Caco-2 (cell line): ENCODE measurements at regions not wholly inside any gene's neighbourhood (a gene's known extent, or its start where the extent isn't known, plus 50 kb on each side); places are given as distances from the start of the nearest gene placed in this dataset.
A peak's percentile ranks its signal among the peaks of the same experiment; 100 is the strongest.

Experiments
- BruUV-seq: library from RNA; stranded (reverse); fragments of 400-500 nt; replicated peaks from 2 replicates; lab custom pipeline; 2021; lab: Mats Ljungman, UMichigan
- CTCF ChIA-PET: fragments of 300-600 bp; sonication (Branson Sonifier 250); formaldehyde crosslinking; loops from one replicate; lab custom pipeline; 2022; ENCODE audit warnings: antibody characterized with exemption; lab: Charles Lee
- POLR2A ChIA-PET: fragments of 300-600 bp; sonication (Branson Sonifier 250); formaldehyde crosslinking; loops from one replicate; lab custom pipeline; 2022; ENCODE audit warnings: antibody characterized with exemption; lab: Charles Lee
- DNase-seq, 2 experiments: peaks; one replicate each; pipeline versions ENCODE4 v3.0.0 to v3.0.0-alpha.2; 2020 to 2022
- H3K27me3 ChIP-seq: replicated peaks from 2 replicates; pipeline ENCODE4 v1.6.0; 2011; ENCODE audit warnings: low read length; ENCODE audit not compliant: control insufficient read depth, insufficient read depth
- H3K36me3 ChIP-seq: 2 replicates; pipeline ENCODE4 v1.5.1; 2011; ENCODE audit warnings: low read length; ENCODE audit not compliant: control insufficient read depth, insufficient read depth
- H3K4me1 ChIP-seq: fragments of 250-450 bp; sonication (Bioruptor Pico); 2 replicates; pipeline ENCODE4 v1.5.1; 2020; ENCODE audit warnings: mild to moderate bottlenecking
- H3K4me3 ChIP-seq: 2 replicates; pipeline ENCODE4 v1.5.1; 2011; ENCODE audit warnings: low read depth, mild to moderate bottlenecking, control low read depth, low read length
- H3K9me3 ChIP-seq: fragments of 250-450 bp; sonication (Bioruptor Pico); 2 replicates; pipeline ENCODE4 v1.5.1; 2020; ENCODE audit warnings: mild to moderate bottlenecking, moderate library complexity
- H3K27ac Mint-ChIP-seq: one replicate; pipeline ENCODE4 v1.8.0; 2022; ENCODE audit warnings: mixed read lengths; ENCODE audit not compliant: unreplicated experiment
- H3K27me3 Mint-ChIP-seq: one replicate; pipeline ENCODE4 v1.8.0; 2022; ENCODE audit warnings: mixed read lengths; ENCODE audit not compliant: insufficient read depth, unreplicated experiment
- H3K36me3 Mint-ChIP-seq: one replicate; pipeline ENCODE4 v1.8.0; 2022; ENCODE audit warnings: mild to moderate bottlenecking, mixed read lengths; ENCODE audit not compliant: insufficient read depth, unreplicated experiment
- H3K4me1 Mint-ChIP-seq: one replicate; pipeline ENCODE4 v1.8.0; 2022; ENCODE audit warnings: low read depth, mixed read lengths; ENCODE audit not compliant: unreplicated experiment
- H3K4me3 Mint-ChIP-seq: one replicate; pipeline ENCODE4 v1.8.0; 2022; ENCODE audit warnings: mild to moderate bottlenecking, moderate library complexity, mixed read lengths; ENCODE audit not compliant: unreplicated experiment
- H3K9me3 Mint-ChIP-seq: one replicate; pipeline ENCODE4 v1.8.0; 2022; ENCODE audit warnings: mixed read lengths; ENCODE audit not compliant: unreplicated experiment
- intact Hi-C: fragments of 100-400 bp; cut with micrococcal nuclease; formaldehyde crosslinking; loops from one replicate; pipeline ENCODE4 v1.10.0; 2022; ENCODE audit not compliant: unreplicated experiment
- TF ChIP-seq, protein P1 (sequence below), 2 experiments: fragments of 200-600 bp in 1 of 2; IDR thresholded peaks; 1 replicate in 1 of 2; 2 replicates in 1 of 2; pipeline versions ENCODE4 v1.5.1 to v1.8.0; 2011 to 2022; ENCODE audit warnings: antibody characterized with exemption in 1 of 2, control low read depth in 1 of 2, inconsistent platforms in 1 of 2, low read depth in 1 of 2, low read length in 1 of 2, mild to moderate bottlenecking in 1 of 2, moderate library complexity in 1 of 2; ENCODE audit not compliant: insufficient read depth in 1 of 2, severe bottlenecking in 1 of 2, unreplicated experiment in 1 of 2

DNA sequence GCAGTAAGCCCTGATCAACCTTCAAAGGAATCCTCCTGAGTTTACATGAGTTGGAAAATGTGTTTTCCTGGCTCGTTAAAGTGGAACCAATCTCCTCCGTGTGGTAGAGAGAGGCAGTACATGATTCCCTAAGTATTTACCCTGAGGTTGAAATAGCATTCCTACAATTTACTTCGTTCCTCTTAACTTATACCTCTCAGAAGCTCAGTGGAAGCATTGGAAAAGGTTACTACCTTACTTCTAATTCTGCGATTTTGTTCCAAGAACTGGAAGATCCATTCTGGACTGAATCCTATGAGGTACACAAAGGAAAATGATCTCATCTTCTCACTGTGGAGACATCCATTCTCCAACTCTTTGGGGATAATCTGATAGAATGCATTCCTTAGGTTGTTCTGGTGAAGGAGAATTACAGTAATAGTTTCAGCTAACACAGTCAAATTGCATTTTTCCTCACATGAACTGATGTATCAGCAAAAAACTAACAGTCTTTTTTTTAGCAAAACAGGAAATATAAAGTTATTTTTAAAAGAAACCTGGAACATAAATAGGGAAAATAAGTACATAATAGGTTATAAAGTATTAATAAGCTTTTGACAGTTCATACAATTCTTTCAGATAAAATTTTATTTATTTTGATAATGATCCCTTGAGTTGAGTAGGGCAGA, 475.6 kb downstream of the PDZRN4 start:
- no peak overlapping the region for H3K4me3 Mint-ChIP-seq
- H3K9me3 ChIP-seq = no peaks in the 10 kb centered on the region
- ChIA-PET CTCF (no interaction called here), POLR2A (no interaction called here)
- no peak overlapping the region for H3K27ac Mint-ChIP-seq
- no TSS peak for BruUV-seq
- H3K4me3 ChIP-seq = no peak overlapping the region
- peak in 1 of 2 experiments; percentile 25 for DNase-seq
- no peaks in the 10 kb centered on the region for H3K36me3 ChIP-seq
- TF ChIP-seq, protein P1, sequence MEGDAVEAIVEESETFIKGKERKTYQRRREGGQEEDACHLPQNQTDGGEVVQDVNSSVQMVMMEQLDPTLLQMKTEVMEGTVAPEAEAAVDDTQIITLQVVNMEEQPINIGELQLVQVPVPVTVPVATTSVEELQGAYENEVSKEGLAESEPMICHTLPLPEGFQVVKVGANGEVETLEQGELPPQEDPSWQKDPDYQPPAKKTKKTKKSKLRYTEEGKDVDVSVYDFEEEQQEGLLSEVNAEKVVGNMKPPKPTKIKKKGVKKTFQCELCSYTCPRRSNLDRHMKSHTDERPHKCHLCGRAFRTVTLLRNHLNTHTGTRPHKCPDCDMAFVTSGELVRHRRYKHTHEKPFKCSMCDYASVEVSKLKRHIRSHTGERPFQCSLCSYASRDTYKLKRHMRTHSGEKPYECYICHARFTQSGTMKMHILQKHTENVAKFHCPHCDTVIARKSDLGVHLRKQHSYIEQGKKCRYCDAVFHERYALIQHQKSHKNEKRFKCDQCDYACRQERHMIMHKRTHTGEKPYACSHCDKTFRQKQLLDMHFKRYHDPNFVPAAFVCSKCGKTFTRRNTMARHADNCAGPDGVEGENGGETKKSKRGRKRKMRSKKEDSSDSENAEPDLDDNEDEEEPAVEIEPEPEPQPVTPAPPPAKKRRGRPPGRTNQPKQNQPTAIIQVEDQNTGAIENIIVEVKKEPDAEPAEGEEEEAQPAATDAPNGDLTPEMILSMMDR (IDR thresholded peaks at IDR 0.05; ENCODE audit: insufficient read depth in 1 of 2, low read depth in 1 of 2, low read length in 1 of 2, severe bottlenecking in 1 of 2, unreplicated experiment in 1 of 2) = peak; percentile 57 to 69
- no peaks in the 10 kb centered on the region for H3K27me3 Mint-ChIP-seq
- intact Hi-C loops = loop anchor here (1.0 to 10.0 kb wide), 3 partner anchors 295 to 719 kb away; no protein-coding TSS in a partner anchor
- no peaks in the 10 kb centered on the region for H3K9me3 Mint-ChIP-seq
- no peaks in the 10 kb centered on the region for H3K4me1 Mint-ChIP-seq
- no peaks in the 10 kb centered on the region for H3K4me1 ChIP-seq
- H3K27me3 ChIP-seq = no peaks in the 10 kb centered on the region
- no peaks in the 10 kb centered on the region for H3K36me3 Mint-ChIP-seq

GRCh38 chr12:41661141-41661765, 473.1 kb downstream of the PDZRN4 start:
- Mint-ChIP-seq H3K27ac (no peak overlapping the region), H3K36me3 (no peaks in the 10 kb centered on the region), H3K4me3 (no peak overlapping the region), H3K4me1 (peaks cover 7% of the 10 kb centered on the region), H3K27me3 (no peaks in the 10 kb centered on the region), H3K9me3 (no peaks in the 10 kb centered on the region)
- no peaks in the 10 kb centered on the region for H3K4me1 ChIP-seq
- intact Hi-C loops = loop anchor here (10.0 kb wide), 1 partner anchor 716 kb away; no protein-coding TSS in a partner anchor
- no peaks in the 10 kb centered on the region for H3K9me3 ChIP-seq
- BruUV-seq = no TSS peak
- H3K36me3 ChIP-seq = no peaks in the 10 kb centered on the region
- TF ChIP-seq, protein P1 (IDR thresholded peaks at IDR 0.05; ENCODE audit: insufficient read depth in 1 of 2, low read depth in 1 of 2, low read length in 1 of 2, severe bottlenecking in 1 of 2, unreplicated experiment in 1 of 2) = no peak
- ChIA-PET POLR2A (no interaction called here), CTCF (no interaction called here)
- H3K27me3 ChIP-seq = no peaks in the 10 kb centered on the region
- no peak for DNase-seq
- H3K4me3 ChIP-seq = no peak overlapping the region

- no peak overlapping the region for H3K4me3 Mint-ChIP-seq
- Histone ChIP-seq H3K9me3 (no peaks in the 10 kb centered on the region), H3K27me3 (no peaks in the 10 kb centered on the region), H3K36me3 (no peaks in the 10 kb centered on the region), H3K4me1 (no peaks in the 10 kb centered on the region), H3K4me3 (no peak overlapping the region)
- peaks cover 3% of the 10 kb centered on the region for H3K27me3 Mint-ChIP-seq
- intact Hi-C loops = no loop called here
- H3K4me1 Mint-ChIP-seq = peaks cover 7% of the 10 kb centered on the region
- POLR2A ChIA-PET = no interaction called here
- H3K9me3 Mint-ChIP-seq = no peaks in the 10 kb centered on the region
- TF ChIP-seq, protein P1 (IDR thresholded peaks at IDR 0.05; ENCODE audit: insufficient read depth in 1 of 2, low read depth in 1 of 2, low read length in 1 of 2, severe bottlenecking in 1 of 2, unreplicated experiment in 1 of 2) = no peak
- no peak overlapping the region for H3K27ac Mint-ChIP-seq
- no peak for DNase-seq
- BruUV-seq = no TSS peak
- H3K36me3 Mint-ChIP-seq = no peaks in the 10 kb centered on the region
- CTCF ChIA-PET = no interaction called here
These were observed 468.3 kb downstream of the PDZRN4 start for GRCh38 chr12:41656454-41656853.
